HPDE6-E6E7 (cell line): ENCODE measurements at regions not wholly inside any gene's neighbourhood (a gene's known extent, or its start where the extent isn't known, plus 50 kb on each side); places are given as distances from the start of the nearest gene placed in this dataset.

Experiments
- DNase-seq: peaks from one replicate; pipeline ENCODE4 v3.0.0; 2011; ENCODE audit warnings: missing footprints; ENCODE audit errors: extremely low spot score

GRCh38 chr2:220219371-220219770 is 591.9 kb downstream of the SLC4A3 start:
- peak; percentile 75 for DNase-seq

- no peak for DNase-seq
These were observed 592.6 kb downstream of the SLC4A3 start for GRCh38 chr2:220220009-220220408.

- DNase-seq, result no peak
These were observed 594.6 kb downstream of the SLC4A3 start for GRCh38 chr2:220221992-220222391.

DNA sequence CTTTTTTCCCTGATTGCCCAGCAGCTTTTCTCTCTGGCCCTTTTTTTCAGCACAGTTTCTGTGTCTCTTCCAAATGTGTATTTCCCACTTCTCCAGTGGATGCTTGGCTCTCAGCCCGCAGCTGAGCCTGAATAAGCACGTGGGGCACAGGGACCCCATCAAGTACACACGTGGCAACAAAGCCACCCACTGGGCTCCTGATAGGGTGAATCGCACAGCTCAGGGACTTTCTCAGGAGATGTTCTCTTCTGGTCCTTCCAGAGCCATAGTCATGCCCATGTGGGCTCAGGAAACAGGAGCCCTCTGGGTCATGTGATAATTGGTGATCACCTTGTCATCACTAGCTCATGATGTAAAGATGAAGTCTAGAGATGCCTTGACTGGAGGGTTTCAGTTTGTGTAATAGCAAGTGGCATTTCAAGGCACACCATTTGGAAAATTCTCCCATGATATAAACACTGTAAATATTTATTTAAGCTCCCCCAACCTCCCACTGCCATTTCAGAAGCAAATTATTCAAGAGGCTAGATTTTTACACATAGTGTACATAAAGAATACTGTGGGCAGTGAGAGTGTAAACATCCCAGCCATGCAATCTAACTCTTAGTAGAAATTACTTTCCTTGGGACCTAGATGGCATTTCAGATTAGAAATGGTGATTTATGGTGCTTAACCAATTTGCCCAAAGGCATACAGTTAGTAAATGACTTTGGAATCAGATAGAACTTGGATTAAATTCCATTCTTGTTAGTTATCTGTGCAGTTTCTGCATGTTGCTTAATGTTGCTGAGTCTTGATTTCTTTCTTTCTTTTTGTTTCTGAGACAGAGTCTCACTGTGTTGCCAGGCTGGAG is 597.5 kb downstream of the SLC4A3 start:
- peak; percentile 29 for DNase-seq

DNA sequence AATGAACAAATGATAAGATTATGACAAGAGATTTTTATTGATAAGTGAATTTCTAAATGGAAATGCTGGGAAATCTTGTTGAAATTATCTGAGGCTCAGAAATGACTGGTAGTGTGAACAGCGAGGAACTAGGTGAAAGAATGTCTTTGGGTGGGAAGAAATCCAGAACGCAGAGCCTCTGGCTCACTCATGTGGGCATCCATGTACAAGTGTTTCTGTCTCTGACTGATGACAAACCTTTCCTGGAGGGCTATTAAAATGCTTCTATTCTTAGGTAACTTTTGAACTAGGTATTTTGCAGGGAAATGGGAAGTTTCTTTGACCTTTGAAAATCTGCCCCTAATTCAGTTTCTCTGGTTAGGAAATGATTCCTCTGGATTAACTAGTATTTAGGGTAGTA is 598.6 kb downstream of the SLC4A3 start:
- DNase-seq, result no peak

DNA sequence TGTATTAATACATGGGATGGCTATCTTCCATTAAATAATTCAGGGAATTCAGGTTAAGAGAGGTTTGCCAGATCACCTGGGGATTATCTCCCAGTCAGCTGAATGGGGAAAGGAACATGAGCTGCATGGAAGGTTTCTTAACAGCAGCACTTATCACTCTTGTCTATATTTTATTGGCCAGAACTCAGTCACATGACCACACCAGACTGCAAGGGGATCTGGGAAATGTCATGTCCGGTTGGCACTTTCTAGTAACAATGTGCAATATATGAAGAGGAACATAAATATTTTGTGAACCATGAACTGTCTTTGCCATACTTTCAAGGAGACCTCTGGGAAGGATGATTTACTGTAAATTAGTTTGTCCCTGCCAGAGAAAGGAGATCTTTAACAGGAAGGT is 599.1 kb downstream of the SLC4A3 start:
- DNase-seq, result no peak

DNA sequence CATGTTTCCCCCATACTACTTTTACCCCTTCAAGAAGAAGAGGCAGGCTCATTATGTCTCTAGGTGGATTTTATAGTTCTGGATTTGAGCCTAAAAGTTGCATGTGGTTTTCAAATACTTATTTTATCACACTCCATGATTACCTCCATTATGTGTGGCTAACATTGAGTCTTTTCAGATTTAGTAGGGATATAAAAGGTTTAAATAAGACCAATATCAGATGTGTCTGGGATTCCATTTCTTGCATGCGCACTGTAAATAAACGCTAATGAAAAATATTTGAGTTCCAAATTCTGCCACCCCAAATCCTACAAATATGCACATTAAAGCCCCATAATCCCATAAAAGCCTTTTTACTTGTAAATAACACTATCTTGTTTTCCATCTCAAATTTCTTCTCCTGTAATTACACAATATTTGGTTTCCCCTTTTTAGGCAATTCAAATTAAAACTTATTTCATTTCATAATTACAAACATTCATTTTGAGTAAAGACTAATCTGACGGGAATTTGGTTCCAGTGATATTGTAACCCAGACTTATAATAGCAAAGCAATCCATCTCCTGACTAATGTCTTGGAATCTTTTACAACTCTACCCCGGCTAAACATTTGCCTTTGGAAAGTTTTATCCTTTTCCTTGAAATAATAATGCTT is 600.0 kb downstream of the SLC4A3 start:
- DNase-seq, result no peak

DNA sequence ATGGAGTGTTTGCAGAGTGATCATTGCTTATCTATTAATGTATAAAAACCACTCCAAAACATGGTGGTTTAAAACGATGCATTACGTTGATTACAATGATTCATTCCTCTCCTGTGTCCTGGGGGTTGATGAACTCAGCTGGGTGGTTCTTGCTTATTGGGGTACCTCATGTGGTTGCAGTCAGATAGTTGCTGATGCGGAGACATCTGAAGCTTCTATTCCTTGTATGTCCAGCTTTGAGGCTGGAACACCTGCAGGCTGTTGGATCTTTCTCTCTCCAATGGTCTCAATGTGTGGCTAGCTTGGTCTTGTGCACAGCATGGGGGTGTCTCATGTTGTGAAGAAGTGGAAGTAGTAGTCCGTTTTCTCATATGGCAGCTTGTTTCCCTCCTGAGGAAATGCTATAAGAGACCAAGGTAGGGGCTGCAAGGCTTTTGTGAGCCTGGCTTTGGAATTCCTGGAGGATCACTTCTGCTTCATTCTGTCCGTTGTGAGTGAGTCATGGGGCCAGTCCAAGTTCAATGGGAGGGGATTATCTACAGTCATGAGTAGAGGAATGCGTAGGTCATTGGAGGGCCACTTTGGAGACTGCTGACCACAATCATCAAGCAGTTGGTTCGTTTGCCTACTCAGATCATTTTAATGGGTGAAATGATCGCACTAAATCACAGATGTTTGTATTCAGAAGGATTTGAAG is 601.0 kb downstream of the SLC4A3 start:
- DNase-seq, result peak; percentile 69

DNA sequence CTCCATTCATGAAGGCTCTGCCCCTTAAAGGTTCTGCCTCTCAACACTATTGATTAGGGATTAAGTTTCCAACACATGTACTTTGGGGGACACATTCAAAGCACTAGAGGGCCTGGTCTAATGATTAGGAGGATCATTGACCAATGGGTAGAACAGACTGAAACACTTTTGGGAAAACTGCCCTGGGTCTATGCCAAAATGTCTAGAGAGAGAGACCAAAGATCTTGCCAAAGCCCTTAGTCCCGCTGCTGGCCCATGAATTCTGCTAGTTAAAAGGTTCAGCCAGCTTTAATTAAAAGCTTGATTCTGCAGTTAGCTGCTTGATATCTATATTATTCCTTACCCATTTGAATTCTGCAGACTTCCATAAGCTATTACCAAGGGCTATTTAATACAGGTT is 613.2 kb downstream of the SLC4A3 start:
- DNase-seq, result no peak

DNA sequence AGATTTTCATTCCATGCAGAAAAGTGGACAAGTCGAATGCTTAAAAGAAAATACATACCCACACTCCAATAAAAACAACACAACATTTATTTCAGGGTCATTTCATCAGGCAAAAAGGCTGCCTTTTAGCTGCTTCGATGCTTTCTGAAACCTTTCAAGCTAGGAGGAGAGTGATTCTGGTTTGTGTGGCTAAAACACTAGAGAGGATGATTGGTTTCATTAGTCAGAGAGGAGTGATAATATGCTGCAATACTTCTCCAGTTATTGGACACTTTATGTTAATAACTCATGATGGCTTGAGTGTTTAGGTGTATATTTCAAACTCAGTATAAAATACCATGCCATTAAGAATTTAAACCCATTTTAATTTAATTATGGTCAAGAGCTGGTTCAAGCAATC is 614.0 kb downstream of the SLC4A3 start:
- DNase-seq, result no peak

GRCh38 chr2:220243571-220243970 is 616.1 kb downstream of the SLC4A3 start:
- DNase-seq, result no peak

DNA sequence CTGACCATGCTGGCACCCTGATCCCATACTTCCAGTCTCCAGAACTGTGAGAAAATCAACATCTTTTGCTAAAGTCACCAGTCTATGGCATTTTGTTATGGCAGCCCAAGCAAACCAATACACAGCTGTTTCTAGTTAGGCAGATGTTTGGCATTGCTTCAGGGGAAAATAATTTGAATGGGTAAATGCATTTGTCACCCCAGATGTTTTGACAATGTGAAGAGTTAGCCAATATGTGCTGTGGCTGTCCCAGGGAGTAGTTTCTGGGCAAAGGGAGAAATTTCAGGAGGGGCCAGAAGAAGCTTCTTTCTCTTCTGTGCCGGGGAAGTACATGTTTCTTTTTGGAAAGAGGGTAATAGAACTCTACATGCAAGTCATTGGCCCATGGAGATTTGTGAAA is 619.0 kb downstream of the SLC4A3 start:
- no peak for DNase-seq

DNA sequence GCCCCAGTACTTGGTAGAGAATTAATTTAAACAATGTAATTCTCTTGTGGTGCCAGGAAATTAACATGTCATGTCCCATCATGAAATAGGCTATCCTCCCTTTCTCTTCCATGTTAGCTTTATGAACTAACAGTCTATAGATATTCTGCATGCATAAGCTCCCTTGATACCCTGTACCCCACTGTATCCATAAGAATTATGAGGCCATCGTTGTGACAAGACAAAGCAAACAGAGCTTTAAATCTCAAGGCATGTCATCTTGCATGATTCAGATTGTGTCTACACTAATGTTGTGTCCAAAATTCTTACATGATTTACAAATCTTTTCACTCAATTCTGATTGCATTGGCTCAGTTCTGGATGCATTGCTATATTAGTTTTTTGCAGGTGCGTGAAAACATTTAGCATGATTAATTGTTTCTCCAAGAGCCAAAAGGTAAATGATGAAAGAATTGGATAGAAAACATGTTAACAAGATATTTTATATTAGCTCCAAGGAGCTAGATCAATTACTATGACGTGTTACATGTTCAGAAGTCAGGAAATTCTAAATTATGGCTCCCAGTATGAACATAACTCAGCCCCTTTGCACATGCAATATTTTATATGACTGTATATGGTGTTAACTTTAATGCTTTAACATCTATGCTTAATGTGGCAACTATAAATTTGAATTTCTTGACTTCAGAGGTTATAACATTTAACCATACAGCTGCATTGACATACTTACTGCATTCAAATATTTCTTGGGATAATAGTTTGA is 620.3 kb downstream of the SLC4A3 start:
- no peak for DNase-seq

- DNase-seq, result no peak
These were observed 632.2 kb downstream of the SLC4A3 start for GRCh38 chr2:220259662-220260061.

DNA sequence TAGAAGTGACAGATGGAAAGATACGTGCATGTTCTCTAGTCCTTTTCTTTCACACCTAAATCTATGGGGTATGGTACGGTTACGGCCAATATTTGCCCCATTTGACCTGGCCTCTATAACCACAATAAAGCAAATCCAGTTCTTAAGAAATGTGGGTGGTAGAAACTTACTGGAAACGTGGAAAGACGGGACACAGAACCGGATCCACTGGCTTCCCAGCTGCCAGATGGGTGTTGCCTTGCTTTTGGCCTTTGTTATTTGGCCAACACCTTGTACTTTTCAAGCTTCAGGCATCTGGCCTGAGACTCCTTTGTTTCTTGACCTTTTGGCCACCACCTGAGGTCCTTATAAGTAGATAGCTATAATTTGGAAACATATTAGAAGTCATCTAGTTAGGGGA is 635.9 kb downstream of the SLC4A3 start:
- no peak for DNase-seq

DNA sequence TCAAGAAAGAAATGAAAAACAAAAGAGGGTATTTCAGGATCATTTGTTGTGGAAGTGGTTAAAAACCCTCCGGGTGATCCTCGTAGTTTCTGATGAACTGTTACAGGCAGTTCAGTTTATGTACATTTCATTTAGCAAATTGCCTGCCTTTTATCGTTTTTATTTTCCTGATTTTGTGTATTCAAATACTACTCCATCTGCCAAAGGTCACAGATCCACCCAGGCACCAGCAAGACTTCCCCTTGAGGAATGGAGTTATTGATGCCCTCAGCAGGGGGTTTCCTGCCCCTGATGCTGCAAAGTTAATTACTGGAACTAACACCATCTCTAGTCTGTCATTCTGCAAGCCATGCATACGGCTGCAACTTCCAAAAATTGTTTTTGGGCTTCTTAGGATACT is 641.9 kb downstream of the SLC4A3 start:
- DNase-seq, result no peak

DNA sequence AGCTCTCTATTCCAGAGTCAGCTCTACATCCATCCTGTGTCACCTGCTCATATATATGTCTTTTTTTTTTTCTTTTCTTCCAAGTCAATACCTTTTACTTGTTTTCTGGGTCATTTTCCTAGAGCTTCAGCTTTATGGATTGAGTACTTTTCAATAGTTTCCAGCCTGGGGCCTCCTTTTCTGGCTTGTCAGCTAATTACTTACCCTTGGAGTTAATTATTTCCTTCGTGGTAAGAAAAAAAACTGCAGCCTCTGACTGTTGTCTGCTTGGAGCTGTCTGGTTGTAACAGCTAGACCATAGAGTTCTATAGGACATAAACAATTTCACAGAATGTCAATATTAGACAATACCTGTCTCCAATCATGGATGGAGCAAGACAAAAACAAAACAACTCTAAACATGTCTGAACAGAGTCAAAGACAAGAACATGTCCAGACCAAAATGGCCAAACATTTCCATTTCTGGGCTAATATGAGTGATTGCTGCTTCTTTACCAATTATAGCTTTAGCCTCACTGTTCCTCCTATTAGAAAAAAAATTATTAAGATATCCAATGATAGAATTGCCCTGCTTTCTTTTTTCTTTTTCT is 643.1 kb downstream of the SLC4A3 start:
- no peak for DNase-seq

DNA sequence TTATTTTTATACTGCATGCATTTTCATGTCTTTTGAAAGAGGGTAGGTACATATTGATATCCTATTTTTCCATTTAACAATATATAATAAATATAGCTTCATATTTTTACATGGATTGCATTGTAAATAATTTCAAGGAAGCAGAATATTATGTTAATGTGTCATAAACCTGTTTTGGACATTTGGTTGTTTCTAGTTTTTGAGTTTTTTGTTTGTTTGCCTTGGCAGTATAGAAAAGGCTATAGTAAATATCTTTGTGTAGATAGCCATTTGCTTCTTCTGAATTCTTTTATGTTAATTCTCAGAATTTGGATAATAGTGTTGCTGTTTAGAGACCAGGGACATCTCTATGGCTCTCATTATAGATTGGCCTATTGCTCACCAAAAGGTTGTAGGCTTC is 645.2 kb downstream of the SLC4A3 start:
- DNase-seq, result no peak

DNA sequence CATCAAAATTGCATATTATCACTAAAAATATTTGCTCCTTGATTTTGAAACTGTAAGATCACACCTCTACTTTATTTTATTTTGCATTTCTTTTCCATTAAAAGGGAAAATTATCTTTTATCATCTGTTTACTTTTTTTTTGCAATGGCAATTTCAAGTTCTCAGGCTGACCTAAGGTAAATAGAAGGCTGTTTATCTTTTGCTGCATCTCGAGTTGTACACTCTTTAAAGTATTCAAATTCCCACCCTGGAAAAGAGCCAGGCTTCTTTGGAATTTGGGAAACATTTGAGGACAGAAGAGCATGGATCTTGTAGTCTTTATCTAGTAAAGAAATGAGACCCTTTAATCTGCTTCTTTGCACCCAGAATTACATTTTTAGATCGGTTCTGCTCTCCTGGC is 645.7 kb downstream of the SLC4A3 start:
- no peak for DNase-seq

- DNase-seq, result no peak
These were observed 648.0 kb downstream of the SLC4A3 start for GRCh38 chr2:220275454-220275853.

- no peak for DNase-seq
These were observed 649.5 kb downstream of the SLC4A3 start for GRCh38 chr2:220276741-220277444.
